HS-5 (cell line): ENCODE measurements at regions not wholly inside any gene's neighbourhood (a gene's known extent, or its start where the extent isn't known, plus 50 kb on each side); places are given as distances from the start of the nearest gene placed in this dataset.

Experiments
- DNase-seq: peaks from one replicate; pipeline ENCODE4 v3.0.0-alpha.2; 2012; ENCODE audit warnings: low read depth

- no peak for DNase-seq
Observed at GRCh38 chr6:25165177-25165576, 114.0 kb upstream of the CARMIL1 start.

DNA sequence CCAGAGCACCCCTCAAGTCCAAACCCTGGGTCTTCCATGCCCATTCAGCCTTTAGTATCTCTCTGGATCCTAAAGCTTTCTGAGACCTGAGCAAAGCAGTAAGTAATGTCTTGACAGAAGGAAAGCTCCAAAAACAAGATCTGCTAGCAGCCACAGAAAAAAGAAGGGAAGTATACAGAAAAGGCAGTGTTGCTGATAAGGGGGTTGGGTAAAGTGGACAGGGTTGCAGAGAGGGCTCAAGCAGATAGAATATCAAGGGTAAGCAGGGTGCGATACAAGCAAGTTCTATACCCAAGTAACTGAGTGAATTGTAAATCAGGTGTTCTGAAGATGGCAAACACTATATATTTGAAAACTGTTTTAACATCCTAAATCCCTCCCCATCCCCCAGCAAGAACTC, 113.4 kb upstream of the CARMIL1 start:
- DNase-seq: no peak

GRCh38 chr6:25166955-25167748, 112.0 kb upstream of the CARMIL1 start:
- DNase-seq: no peak

GRCh38 chr6:25167961-25168360, 111.2 kb upstream of the CARMIL1 start:
- DNase-seq: no peak

DNA sequence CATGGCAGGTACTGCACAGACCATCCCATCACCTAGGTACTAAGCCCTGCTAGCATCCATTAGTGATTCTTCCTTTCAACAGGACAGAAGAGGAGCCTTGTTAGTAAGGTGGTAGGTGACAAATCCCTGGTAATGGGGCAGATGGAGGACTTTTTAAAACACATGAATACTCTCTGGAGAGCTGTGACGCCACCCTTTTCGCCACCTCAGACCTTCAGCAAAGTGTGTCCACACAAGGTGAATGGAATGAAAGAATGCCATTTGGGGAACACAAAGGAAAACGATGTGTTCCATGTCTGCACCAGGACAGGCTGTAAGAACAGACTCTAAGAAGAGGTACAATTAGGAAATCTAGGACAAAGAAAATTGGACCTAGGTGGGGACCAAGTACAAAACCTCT, 110.5 kb upstream of the CARMIL1 start:
- no peak for DNase-seq

- no peak for DNase-seq
Observed at GRCh38 chr6:25169553-25169952, 109.6 kb upstream of the CARMIL1 start.

GRCh38 chr6:25169961-25170360, 109.2 kb upstream of the CARMIL1 start:
- no peak for DNase-seq

- DNase-seq: no peak
Observed at GRCh38 chr6:25170640-25171039, 108.5 kb upstream of the CARMIL1 start.

GRCh38 chr6:25171301-25171700, 107.9 kb upstream of the CARMIL1 start:
- no peak for DNase-seq

DNA sequence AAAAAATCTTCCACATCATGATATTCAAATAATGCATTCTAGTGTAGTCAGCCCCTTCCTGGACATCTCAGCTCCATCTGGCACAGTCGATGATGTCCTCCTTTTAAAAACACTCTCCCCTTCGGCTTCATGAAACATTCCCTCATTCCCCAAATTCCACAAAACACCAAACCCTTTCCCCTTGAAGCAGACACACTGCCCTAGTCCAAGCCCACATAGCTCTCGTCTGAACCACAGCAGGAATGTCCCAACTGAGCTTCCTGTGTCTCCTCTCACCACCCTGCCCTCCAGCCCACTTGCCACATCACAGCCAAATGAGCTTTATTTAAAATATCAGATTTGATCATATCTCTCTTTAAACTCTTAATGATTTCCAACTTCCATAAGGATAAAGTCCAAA, 106.4 kb upstream of the CARMIL1 start:
- peak; percentile 90 for DNase-seq

DNA sequence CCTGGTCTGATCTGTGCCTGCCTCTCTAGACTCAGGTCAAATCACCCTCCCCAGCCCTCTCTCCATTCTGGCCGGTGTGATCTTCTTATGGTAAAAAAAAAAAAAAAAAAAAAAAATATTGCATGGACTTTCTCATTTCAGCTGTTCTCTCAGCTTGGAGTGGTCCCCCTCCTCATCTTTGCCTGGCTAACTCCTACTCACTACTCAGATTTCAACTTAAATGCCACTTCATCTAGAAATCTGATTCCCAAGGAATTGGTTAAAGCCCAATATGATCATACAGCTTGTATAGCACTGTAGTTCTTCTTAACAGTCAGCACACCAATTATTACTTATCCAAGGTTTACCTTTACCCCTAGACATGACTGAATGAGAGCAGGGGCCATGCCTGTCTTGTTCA, 105.9 kb upstream of the CARMIL1 start:
- no peak for DNase-seq

DNA sequence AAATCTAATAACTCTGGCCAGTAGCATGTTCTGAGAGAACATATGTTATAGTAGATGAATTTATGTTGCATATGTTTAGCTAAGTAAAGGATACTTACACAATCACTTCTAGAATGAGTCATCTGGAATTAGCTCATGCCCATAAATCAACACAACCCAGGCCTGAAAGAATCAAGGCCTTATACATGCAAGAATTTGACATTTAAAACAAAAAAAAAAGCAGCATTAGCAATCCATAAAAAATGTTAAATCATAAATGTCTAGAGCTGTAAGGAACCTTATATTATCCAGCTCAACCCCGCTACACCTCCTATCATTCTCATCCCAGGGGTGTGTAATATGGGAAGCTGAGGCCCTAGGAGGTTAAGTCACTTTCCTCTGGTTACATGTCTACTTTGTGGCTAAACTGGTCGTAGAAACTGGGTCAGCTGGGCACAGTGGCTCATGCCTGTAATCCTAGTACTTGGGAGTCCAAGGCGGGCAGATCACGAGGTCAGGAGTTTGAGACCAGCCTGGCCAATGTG, 105.2 kb upstream of the CARMIL1 start:
- peak; percentile 96 for DNase-seq

DNA sequence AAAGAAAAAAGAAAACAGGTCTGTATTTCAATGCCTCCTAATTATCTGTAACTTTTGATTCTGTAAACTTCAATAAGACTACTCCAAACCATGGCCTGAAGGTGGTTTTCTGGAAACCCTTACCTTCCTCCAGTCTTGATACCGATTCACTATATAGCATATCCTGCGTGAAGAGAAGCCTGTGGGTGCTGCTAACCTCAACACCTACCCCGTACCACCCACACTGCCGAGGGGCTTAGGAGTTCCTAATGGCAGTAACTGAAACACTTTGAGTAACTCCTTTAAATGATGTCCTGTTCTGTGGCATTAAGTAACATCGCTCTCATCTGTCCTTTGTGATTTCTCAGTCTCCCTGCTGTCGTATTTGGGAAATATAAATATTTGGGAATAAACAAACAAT, 104.5 kb upstream of the CARMIL1 start:
- DNase-seq: no peak

GRCh38 chr6:25175196-25175595, 104.0 kb upstream of the CARMIL1 start:
- DNase-seq: no peak

DNA sequence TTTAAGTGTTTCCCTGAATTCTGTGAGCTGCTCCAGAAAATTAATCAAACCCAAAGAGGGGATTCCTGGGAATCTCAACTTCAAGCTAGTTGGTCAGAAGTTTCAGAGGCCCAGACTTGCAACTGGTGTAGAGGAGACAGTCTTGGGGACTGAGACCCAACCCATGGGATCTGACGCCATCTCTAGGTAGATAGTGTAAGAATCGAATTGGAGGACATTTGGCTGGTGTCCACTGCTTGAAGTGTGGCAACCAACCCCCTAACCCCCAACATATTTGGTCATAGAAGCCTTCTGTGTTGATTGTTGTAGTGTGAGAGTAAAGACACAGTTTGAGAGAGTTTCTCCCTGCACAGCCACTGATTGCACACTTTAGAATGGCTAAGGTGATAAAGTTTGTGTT, 103.5 kb upstream of the CARMIL1 start:
- no peak for DNase-seq

GRCh38 chr6:25176466-25176865, 102.7 kb upstream of the CARMIL1 start:
- no peak for DNase-seq

DNA sequence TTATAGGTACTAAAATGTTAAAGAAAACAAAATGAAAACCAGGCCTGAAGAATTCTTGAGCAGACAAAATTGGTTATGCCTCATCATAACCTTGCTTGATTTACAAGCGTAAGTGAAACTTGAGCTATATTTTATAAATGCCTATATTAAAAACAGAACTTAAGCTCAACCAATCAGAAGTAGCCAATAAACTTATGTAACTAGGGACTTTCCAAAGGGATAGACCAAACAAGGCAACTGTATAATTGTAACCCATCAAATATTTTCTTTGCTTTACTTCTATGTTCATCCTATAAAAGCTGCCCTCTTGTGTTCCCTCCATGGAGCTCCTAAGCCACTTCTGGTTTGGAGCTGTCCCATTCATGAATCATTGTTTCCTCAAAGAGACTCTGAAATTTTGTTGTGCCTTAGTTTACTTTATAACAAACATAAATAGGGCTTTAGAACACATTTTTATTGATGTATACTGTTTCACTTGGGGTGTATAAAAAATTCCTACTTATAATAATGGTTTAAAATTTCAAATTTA, 101.6 kb upstream of the CARMIL1 start:
- no peak for DNase-seq

DNA sequence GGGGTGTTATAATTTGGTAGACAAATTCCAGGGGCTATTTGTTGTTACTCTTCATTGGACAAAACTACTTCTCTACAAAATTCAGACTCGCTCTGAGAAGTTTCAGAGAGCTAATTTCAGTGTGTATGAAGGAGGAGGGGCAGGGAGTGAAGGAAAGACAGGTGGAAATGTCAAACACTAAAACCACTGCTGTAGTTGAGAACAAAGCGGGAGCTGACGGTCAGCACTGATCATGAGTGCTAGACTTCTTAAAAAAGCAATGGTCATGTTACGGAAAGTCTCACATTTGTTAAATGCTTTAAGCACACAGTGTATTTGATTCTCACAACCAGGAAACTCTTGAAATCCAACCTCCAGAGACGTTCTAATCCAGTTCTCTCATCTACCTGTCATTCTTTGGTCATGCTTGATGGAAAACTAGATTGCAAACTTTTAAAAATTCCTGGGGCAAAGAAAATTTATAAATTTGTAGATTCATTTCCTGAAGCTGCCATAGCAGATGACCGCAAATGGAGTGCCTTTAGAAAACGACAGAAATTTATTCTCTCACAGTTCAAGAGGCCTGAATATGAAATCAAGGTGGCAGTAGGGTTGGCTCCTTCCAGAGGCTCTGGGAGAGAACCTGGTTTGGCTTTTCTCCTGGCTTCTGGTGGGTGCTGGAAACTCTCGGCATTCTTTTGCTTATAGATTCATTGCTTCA, 100.7 kb upstream of the CARMIL1 start:
- DNase-seq: no peak

DNA sequence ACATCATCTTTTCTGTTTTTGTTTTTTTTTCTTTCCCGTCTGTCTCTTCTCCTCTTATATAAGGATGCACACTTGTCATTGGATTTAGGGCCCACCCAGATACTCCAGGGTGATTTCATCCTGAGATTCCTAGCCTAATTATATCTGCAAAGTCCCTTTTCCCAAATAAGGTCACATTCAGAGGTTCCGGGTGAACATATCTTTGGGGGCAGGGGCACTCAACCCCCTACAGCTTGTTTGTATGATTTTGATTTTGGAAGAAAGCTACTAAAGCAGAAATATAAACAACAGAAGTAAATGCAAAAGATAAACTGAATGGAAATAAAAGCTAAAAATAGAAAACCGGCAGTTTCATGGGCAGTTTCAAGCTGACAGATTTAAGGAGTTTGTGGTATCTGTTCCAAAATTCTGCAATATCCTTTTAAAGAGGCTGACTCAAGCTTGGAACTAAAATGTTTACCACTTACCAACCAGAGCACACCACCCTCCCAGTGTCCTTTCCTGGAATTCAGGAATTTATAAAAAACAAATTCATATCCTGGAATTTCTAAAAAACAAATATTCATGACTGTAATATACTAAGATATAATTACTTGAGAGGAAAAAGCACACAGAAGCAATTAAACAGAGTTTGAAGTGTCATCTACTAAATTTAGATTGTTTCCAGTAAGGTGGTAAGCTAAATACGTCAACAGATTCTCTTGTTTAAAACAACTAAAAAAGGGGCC, 100.0 kb upstream of the CARMIL1 start:
- peak; percentile 60 for DNase-seq

- DNase-seq: no peak
Observed at GRCh38 chr6:25180630-25181349, 98.4 kb upstream of the CARMIL1 start.

DNA sequence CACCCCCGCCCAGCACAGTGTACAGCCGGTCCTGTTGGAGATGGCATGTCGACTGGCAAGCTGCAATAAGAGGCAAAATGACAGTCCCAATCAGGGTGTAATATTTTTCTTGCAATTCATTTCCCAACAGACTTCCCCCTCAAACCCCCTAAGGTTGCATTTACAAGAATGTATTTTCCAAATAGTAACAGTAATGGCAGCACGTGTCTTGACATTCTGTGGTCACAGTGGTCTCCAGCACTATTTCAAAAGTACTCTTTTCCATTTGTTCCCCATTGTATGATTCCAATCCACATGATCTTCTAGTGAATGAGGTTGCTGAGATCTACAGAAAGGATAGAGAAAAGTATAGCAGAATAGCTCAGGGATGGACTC, 97.8 kb upstream of the CARMIL1 start:
- no peak for DNase-seq

- DNase-seq: no peak
Observed at GRCh38 chr6:25181923-25182322, 97.3 kb upstream of the CARMIL1 start.
